H1 (cell line): ENCODE measurements at regions not wholly inside any gene's neighbourhood (a gene's known extent, or its start where the extent isn't known, plus 50 kb on each side); places are given as distances from the start of the nearest gene placed in this dataset.
A peak's percentile ranks its signal among the peaks of the same experiment; 100 is the strongest.

ENCODE experiments used
- CTCF ChIA-PET: fragments of 300-600 bp; sonication (Branson Sonifier 250); formaldehyde crosslinking; loops from one replicate; lab custom pipeline; 2021; ENCODE audit not compliant: partially characterized antibody; lab: Charles Lee
- POLR2A ChIA-PET: fragments of 300-600 bp; sonication (Branson Sonifier 250); formaldehyde crosslinking; loops from one replicate; lab custom pipeline; 2021; ENCODE audit warnings: inconsistent platforms; ENCODE audit not compliant: partially characterized antibody; lab: Charles Lee
- DNase-seq, 2 experiments: peaks; one replicate each; pipeline versions ENCODE4 v3.0.0 to v3.0.0-alpha.2; 2010 to 2022; ENCODE audit warnings: low spot score in 2 of 2, low read depth in 1 of 2, mixed read lengths in 1 of 2
- FAIRE-seq: peaks from 2 replicates; lab custom pipeline; 2011; peaks lifted over from hg19 to GRCh38; lab: Jason Lieb, UNC
- H2AFZ ChIP-seq: 2 replicates; pipeline ENCODE4 v1.8.1; 2012; ENCODE audit warnings: low read length, inconsistent platforms
- H2AK5ac ChIP-seq: 2 replicates; pipeline ENCODE4 v1.6.1; 2013; ENCODE audit warnings: low read depth, low read length
- H2BK120ac ChIP-seq: replicated peaks from 2 replicates; pipeline ENCODE3; 2013; ENCODE audit warnings: low read depth, low read length, inconsistent platforms
- H2BK12ac ChIP-seq: 2 replicates; pipeline ENCODE4 v1.6.1; 2013; ENCODE audit warnings: low read depth, low read length
- H2BK15ac ChIP-seq: 2 replicates; pipeline ENCODE4 v1.6.1; 2013; ENCODE audit warnings: low read length
- H2BK20ac ChIP-seq: 2 replicates; pipeline ENCODE4 v1.6.1; 2013; ENCODE audit warnings: low read length
- H2BK5ac ChIP-seq: 2 replicates; pipeline ENCODE4 v1.6.1; 2013; ENCODE audit warnings: low read depth, low read length
- H3K14ac ChIP-seq: 2 replicates; pipeline ENCODE4 v1.6.1; 2013; ENCODE audit warnings: inconsistent platforms; ENCODE audit not compliant: insufficient read length
- H3K18ac ChIP-seq: 2 replicates; pipeline ENCODE4 v1.6.1; 2013; ENCODE audit warnings: low read length; ENCODE audit errors: extremely low read depth
- H3K23ac ChIP-seq: 2 replicates; pipeline ENCODE4 v1.6.1; 2013; ENCODE audit warnings: inconsistent platforms; ENCODE audit not compliant: insufficient read length
- H3K23me2 ChIP-seq: 2 replicates; pipeline ENCODE4 v1.6.1; 2013; ENCODE audit warnings: low read depth, low read length
- H3K27ac ChIP-seq: 2 replicates; pipeline ENCODE4 v1.6.1; 2011; ENCODE audit warnings: low read depth, low read length, inconsistent platforms
- H3K27me3 ChIP-seq, 4 experiments: replicated peaks in 1 of 4; 1 replicate in 1 of 4; 2 replicates in 3 of 4; pipeline versions ENCODE4 v1.6.1 to v1.8.1; 2011 to 2013; ENCODE audit warnings: low read length in 3 of 4, mild to moderate bottlenecking in 3 of 4, inconsistent platforms in 2 of 4, mixed read lengths in 2 of 4, moderate library complexity in 1 of 4; ENCODE audit not compliant: control insufficient read depth in 3 of 4, insufficient read depth in 3 of 4; ENCODE audit errors: extremely low read depth in 1 of 4
- H3K36me3 ChIP-seq, 4 experiments: 2 replicates each; pipeline versions ENCODE4 v1.6.1 to v1.8.1; 2011 to 2013; ENCODE audit warnings: mild to moderate bottlenecking in 4 of 4, low read length in 3 of 4, moderate library complexity in 2 of 4, control low read depth in 1 of 4, inconsistent platforms in 1 of 4; ENCODE audit not compliant: insufficient read depth in 4 of 4, control insufficient read depth in 2 of 4
- H3K4ac ChIP-seq: replicated peaks from 2 replicates; pipeline ENCODE3; 2013; ENCODE audit warnings: low read length, low read depth, mixed read lengths, inconsistent platforms; ENCODE audit not compliant: insufficient read length
- H3K4me1 ChIP-seq, 4 experiments: replicated peaks in 1 of 4; 1 replicate in 1 of 4; 2 replicates in 3 of 4; pipeline versions ENCODE4 v1.6.1 to v1.8.1; 2011 to 2013; ENCODE audit warnings: low read length in 3 of 4, inconsistent platforms in 2 of 4, mixed read lengths in 1 of 4; ENCODE audit not compliant: insufficient read depth in 4 of 4, control insufficient read depth in 3 of 4
- H3K4me2 ChIP-seq, 2 experiments: 2 replicates each; pipeline versions ENCODE4 v1.6.1 to v1.8.1; 2011 to 2013; ENCODE audit warnings: low read depth in 2 of 2, low read length in 2 of 2, control low read depth in 1 of 2, inconsistent platforms in 1 of 2, mild to moderate bottlenecking in 1 of 2; ENCODE audit not compliant: insufficient read depth in 1 of 2
- H3K4me3 ChIP-seq, 4 experiments: fragments of 200-600, 300-600 bp in 1 of 4; sonication (generic), shearing (Covaris generic), sonication (Bioruptor Twin) in 1 of 4; 2 replicates each; pipeline versions ENCODE4 v1.5.1 to v1.8.1; 2011 to 2016; ENCODE audit warnings: low read length in 4 of 4, low read depth in 3 of 4, control low read depth in 2 of 4, inconsistent platforms in 2 of 4, mild to moderate bottlenecking in 2 of 4, mixed read lengths in 1 of 4, moderate library complexity in 1 of 4; ENCODE audit not compliant: insufficient read depth in 2 of 4; ENCODE audit errors: extremely low read depth in 1 of 4
- H3K56ac ChIP-seq: replicated peaks from 2 replicates; pipeline ENCODE3; 2013; ENCODE audit warnings: low read depth, mild to moderate bottlenecking, mixed read lengths, low read length, inconsistent platforms; ENCODE audit not compliant: insufficient read length
- H3K79me1 ChIP-seq: 2 replicates; pipeline ENCODE4 v1.6.1; 2013; ENCODE audit warnings: low read depth, low read length, control low read depth
- H3K79me2 ChIP-seq, 2 experiments: 2 replicates each; pipeline versions ENCODE4 v1.6.1 to v1.8.1; 2012 to 2013; ENCODE audit warnings: low read length in 2 of 2, mild to moderate bottlenecking in 2 of 2, inconsistent platforms in 1 of 2; ENCODE audit not compliant: insufficient read depth in 2 of 2, control insufficient read depth in 1 of 2
- H3K9ac ChIP-seq, 4 experiments: replicated peaks in 1 of 4; 1 replicate in 1 of 4; 2 replicates in 3 of 4; pipeline versions ENCODE4 v1.6.1 to v1.8.1; 2011 to 2013; ENCODE audit warnings: low read depth in 3 of 4, low read length in 3 of 4, control low read depth in 2 of 4, mild to moderate bottlenecking in 2 of 4, moderate library complexity in 2 of 4, inconsistent platforms in 1 of 4; ENCODE audit errors: extremely low read depth in 1 of 4
- H3K9me3 ChIP-seq, 2 experiments: 2 replicates each; pipeline versions ENCODE4 v1.6.1 to v1.8.1; 2012 to 2013; ENCODE audit warnings: mild to moderate bottlenecking in 2 of 2, moderate library complexity in 2 of 2, control low read depth in 1 of 2, inconsistent platforms in 1 of 2, low read depth in 1 of 2, low read length in 1 of 2, mixed read lengths in 1 of 2; ENCODE audit not compliant: insufficient read depth in 2 of 2
- H4K20me1 ChIP-seq, 2 experiments: replicated peaks in 1 of 2; 2 replicates each; pipeline versions ENCODE3 to v1.8.1; 2011 to 2013; ENCODE audit warnings: inconsistent platforms in 2 of 2, low read length in 2 of 2, mild to moderate bottlenecking in 1 of 2; ENCODE audit not compliant: insufficient read depth in 2 of 2, control insufficient read depth in 1 of 2
- H4K5ac ChIP-seq: 2 replicates; pipeline ENCODE4 v1.6.1; 2013; ENCODE audit warnings: low read length, low read depth, mixed read lengths, inconsistent platforms; ENCODE audit not compliant: insufficient read length
- H4K8ac ChIP-seq: 2 replicates; pipeline ENCODE4 v1.8.0; 2013; ENCODE audit warnings: mild to moderate bottlenecking, moderate library complexity, low read length, inconsistent platforms; ENCODE audit not compliant: insufficient read depth; ENCODE audit errors: extremely low read depth
- H4K91ac ChIP-seq: replicated peaks from 2 replicates; pipeline ENCODE3; 2013; ENCODE audit warnings: low read length, mixed read lengths, inconsistent platforms; ENCODE audit not compliant: insufficient read length
- CEBPB ChIP-seq: IDR thresholded peaks from 2 replicates; pipeline ENCODE4 v1.6.1; 2012; ENCODE audit warnings: low read depth, low read length
- EGR1 ChIP-seq: IDR thresholded peaks from 2 replicates; pipeline ENCODE4 v1.6.1; 2011; ENCODE audit warnings: low read depth, low read length, borderline replicate concordance
- WGBS, 2 experiments: shearing (Covaris generic) in 1 of 2; methylation state at CpG; one replicate each; pipeline versions ENCODE4 v1.1.6 to v1.1.7; 2013 to 2015; ENCODE audit warnings: low lambda C conversion rate in 2 of 2, mixed read lengths in 2 of 2, inconsistent platforms in 1 of 2, low coverage in 1 of 2, missing lambda C conversion rate in 1 of 2; ENCODE audit not compliant: insufficient replicate concordance in 2 of 2, insufficient coverage in 1 of 2, insufficient read length in 1 of 2; ENCODE audit errors: extremely low coverage in 1 of 2, missing lambda C conversion rate in 1 of 2; 5-methylcytosine and 5-hydroxymethylcytosine counted together
- TF ChIP-seq, protein P1 (sequence below): IDR thresholded peaks from 2 replicates; pipeline ENCODE4 v1.6.1; 2011; ENCODE audit warnings: low read depth, mild to moderate bottlenecking, low read length; ENCODE audit not compliant: insufficient read depth
- TF ChIP-seq, protein P2 (sequence below): IDR thresholded peaks from 2 replicates; pipeline ENCODE4 v1.6.1; 2012; ENCODE audit warnings: inconsistent platforms

DNA sequence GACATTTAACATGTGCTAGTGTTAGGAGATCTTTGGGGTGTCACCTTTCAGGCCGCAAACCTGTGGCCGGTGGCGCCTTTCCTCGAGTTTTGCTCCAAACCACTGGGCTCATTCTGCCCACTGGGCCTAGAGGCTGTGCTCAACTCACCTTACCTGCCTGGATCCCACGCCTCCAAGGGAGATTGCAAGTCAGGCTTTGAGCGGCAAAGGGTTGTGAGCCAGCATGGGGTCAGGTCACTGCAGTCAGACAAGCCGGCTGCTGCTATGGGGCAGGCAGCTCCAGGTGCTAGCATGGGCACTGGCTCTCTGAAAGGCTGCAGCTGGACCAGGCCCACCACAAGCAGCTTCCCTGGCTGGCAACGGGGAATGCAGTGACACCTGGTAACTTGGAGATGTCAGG lies 265.5 kb downstream of the ZBBX start:
- H3K56ac ChIP-seq, result no peak overlapping the region
- H2BK15ac ChIP-seq, result no peak overlapping the region
- H2AK5ac ChIP-seq, result no peak overlapping the region
- no peak overlapping the region for H3K9ac ChIP-seq
- no peaks in the 10 kb centered on the region for H3K79me2 ChIP-seq
- H3K18ac ChIP-seq, result no peak overlapping the region
- H2BK20ac ChIP-seq, result no peak overlapping the region
- no peak overlapping the region for H3K4me2 ChIP-seq
- no peaks in the 10 kb centered on the region for H3K79me1 ChIP-seq
- H2BK5ac ChIP-seq, result no peak overlapping the region
- no peaks in the 10 kb centered on the region for H3K9me3 ChIP-seq
- no peak overlapping the region for H3K4me3 ChIP-seq
- peaks cover 0 to 1% of the 10 kb centered on the region in 2 experiments for H4K20me1 ChIP-seq
- peak overlapping the region; percentile 57; the same call in 1 of the 2 replicates for H4K8ac ChIP-seq
- H4K91ac ChIP-seq, result no peak overlapping the region
- H3K4me1 ChIP-seq, result peaks cover 0 to 3% (median 3%) of the 10 kb centered on the region in 4 experiments; a peak in 2 of 7 replicates
- WGBS, 2 experiments, result 90% methylated on average over 6 of the region's 8 CpGs; no CpG with 5 or more reads in 1 of the 2 experiments
- no peaks in the 10 kb centered on the region for H3K36me3 ChIP-seq
- CTCF ChIA-PET, result interaction anchor here (0.8 to 1.0 kb wide), 2 partner anchors 9 to 14 kb away, joined by 3 read pairs; no protein-coding TSS in a partner anchor
- no peak overlapping the region for H3K23ac ChIP-seq
- no peak for TF ChIP-seq EGR1
- TF ChIP-seq, protein P1, sequence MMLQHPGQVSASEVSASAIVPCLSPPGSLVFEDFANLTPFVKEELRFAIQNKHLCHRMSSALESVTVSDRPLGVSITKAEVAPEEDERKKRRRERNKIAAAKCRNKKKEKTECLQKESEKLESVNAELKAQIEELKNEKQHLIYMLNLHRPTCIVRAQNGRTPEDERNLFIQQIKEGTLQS, result no peak
- TF ChIP-seq, protein P2, sequence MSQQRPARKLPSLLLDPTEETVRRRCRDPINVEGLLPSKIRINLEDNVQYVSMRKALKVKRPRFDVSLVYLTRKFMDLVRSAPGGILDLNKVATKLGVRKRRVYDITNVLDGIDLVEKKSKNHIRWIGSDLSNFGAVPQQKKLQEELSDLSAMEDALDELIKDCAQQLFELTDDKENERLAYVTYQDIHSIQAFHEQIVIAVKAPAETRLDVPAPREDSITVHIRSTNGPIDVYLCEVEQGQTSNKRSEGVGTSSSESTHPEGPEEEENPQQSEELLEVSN, result 0 out of 2 replicates have a peak, but pooled peaks have one; percentile 34
- TF ChIP-seq CEBPB, result no peak
- H3K23me2 ChIP-seq, result no peaks in the 10 kb centered on the region
- no peak overlapping the region for H2BK12ac ChIP-seq
- H3K14ac ChIP-seq, result no peak overlapping the region
- DNase-seq, result no peak
- no peak overlapping the region for H3K27ac ChIP-seq
- H2BK120ac ChIP-seq, result no peak overlapping the region
- no peak overlapping the region for H4K5ac ChIP-seq
- peak overlapping the region; percentile 24; the same call in 1 of the 2 replicates for H2AFZ ChIP-seq
- POLR2A ChIA-PET, result no interaction called here
- no peak for FAIRE-seq
- no peaks in the 10 kb centered on the region for H3K27me3 ChIP-seq
- no peak overlapping the region for H3K4ac ChIP-seq
